CD4-positive, alpha-beta memory T cell (primary cell): ENCODE measurements at regions not wholly inside any gene's neighbourhood (a gene's known extent, or its start where the extent isn't known, plus 50 kb on each side); places are given as distances from the start of the nearest gene placed in this dataset.

Experiments used
- CTCF ChIA-PET: fragments of 350-600 bp; sonication (Branson Sonifier 250); formaldehyde crosslinking; loops from one replicate; lab custom pipeline; 2021; ENCODE audit warnings: inconsistent platforms; ENCODE audit not compliant: partially characterized antibody; lab: Charles Lee
- POLR2A ChIA-PET: fragments of 350-600 bp; sonication (Branson Sonifier 250); formaldehyde crosslinking; loops from one replicate; lab custom pipeline; 2021; ENCODE audit not compliant: partially characterized antibody; lab: Charles Lee
- DNase-seq, 5 donors: peaks; one replicate each; pipeline versions ENCODE4 v3.0.0 to v3.0.0-alpha.2; 2020 to 2022; ENCODE audit warnings: mixed read lengths in 1 of 5
- H3K27ac ChIP-seq: one replicate; pipeline ENCODE4 v1.7.0; 2013; ENCODE audit warnings: low read depth, low read length
- H3K27me3 ChIP-seq: 2 replicates; pipeline ENCODE4 v1.7.0; 2013; ENCODE audit warnings: mild to moderate bottlenecking, low read length, moderate library complexity; ENCODE audit not compliant: insufficient read depth
- H3K36me3 ChIP-seq: 2 replicates; pipeline ENCODE4 v1.7.0; 2013; ENCODE audit warnings: mild to moderate bottlenecking, low read length, moderate library complexity; ENCODE audit not compliant: insufficient read depth
- H3K4me1 ChIP-seq: 2 replicates; pipeline ENCODE4 v1.7.0; 2013; ENCODE audit warnings: mild to moderate bottlenecking, low read length, moderate library complexity; ENCODE audit not compliant: insufficient read depth
- H3K4me3 ChIP-seq, 2 donors: one replicate each; pipeline ENCODE4 v1.7.0; 2013; ENCODE audit warnings: low read length in 2 of 2, mild to moderate bottlenecking in 1 of 2
- H3K9me3 ChIP-seq, 2 donors: one replicate each; pipeline ENCODE4 v1.7.0; 2013; ENCODE audit warnings: low read length in 2 of 2, control low read depth in 1 of 2; ENCODE audit not compliant: control insufficient read depth in 1 of 2
- H3K27ac Mint-ChIP-seq, 7 donors: one replicate each; pipeline ENCODE4 v1.8.0; 2020 to 2021; ENCODE audit warnings: mixed read lengths in 7 of 7, mild to moderate bottlenecking in 6 of 7, inconsistent platforms in 3 of 7, moderate library complexity in 3 of 7
- H3K27me3 Mint-ChIP-seq, 2 donors: one replicate each; pipeline ENCODE4 v1.8.0; 2020 to 2021; ENCODE audit warnings: mixed read lengths in 2 of 2
- H3K36me3 Mint-ChIP-seq, 2 donors: one replicate each; pipeline ENCODE4 v1.8.0; 2020 to 2021; ENCODE audit warnings: mixed read lengths in 2 of 2, inconsistent platforms in 1 of 2, mild to moderate bottlenecking in 1 of 2
- H3K4me1 Mint-ChIP-seq, 4 donors: one replicate each; pipeline ENCODE4 v1.8.0; 2020 to 2021; ENCODE audit warnings: mixed read lengths in 4 of 4, mild to moderate bottlenecking in 1 of 4
- H3K4me3 Mint-ChIP-seq, 8 donors: one replicate each; pipeline ENCODE4 v1.8.0; 2020 to 2021; ENCODE audit warnings: mixed read lengths in 8 of 8, mild to moderate bottlenecking in 7 of 8, moderate library complexity in 6 of 8, inconsistent platforms in 3 of 8
- H3K9me3 Mint-ChIP-seq, 8 donors: one replicate each; pipeline ENCODE4 v1.8.0; 2020 to 2021; ENCODE audit warnings: mixed read lengths in 8 of 8, mild to moderate bottlenecking in 5 of 8, inconsistent platforms in 3 of 8, moderate library complexity in 1 of 8
- intact Hi-C: fragments of 100-400 bp; cut with micrococcal nuclease; formaldehyde crosslinking; loops from one replicate; pipeline ENCODE4 v1.15.1; 2023

DNA sequence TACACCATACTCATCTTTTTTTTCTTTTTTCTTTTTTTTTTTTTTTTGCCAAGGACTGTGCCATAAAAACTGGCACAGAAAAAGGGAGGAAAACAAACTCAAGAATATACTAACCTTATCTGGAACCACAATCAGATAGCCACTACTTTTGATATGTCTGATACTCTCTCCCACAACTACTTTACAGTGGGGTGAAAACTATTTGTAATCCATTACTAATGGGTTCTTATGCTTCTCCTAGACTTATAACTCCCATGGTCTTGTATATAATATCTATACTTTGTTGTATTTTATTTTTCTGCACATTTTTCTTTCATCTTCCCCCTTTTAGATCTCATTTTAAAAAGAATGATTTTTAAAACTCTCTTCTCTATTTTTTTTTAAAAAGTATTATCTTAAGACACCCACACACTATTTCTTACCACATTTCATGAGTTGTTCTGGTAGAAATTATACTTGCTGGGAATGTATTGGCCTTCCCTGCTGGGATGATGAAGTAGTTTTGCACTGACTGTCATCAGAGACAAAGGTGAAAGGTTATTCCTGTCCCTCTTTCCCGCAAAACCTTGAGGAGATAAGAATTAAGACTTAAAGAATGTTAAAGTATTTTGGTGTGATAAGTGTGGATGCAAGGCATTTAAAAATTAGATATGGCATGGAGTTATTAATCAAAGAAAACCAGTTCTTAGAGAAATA, 146.7 kb upstream of the KLF12 start:
- intact Hi-C loops, result no loop called here
- no peak overlapping the region for H3K27ac ChIP-seq
- no peaks in the 10 kb centered on the region for H3K36me3 ChIP-seq
- DNase-seq, result no peak
- peaks cover 38% of the 10 kb centered on the region for H3K4me1 ChIP-seq
- Mint-ChIP-seq H3K27ac (peak overlapping the region in 1 of 7 donors; percentile 10), H3K4me3 (peak overlapping the region in 1 of 8 donors; percentile 42), H3K9me3 (no peaks in the 10 kb centered on the region), H3K4me1 (peaks cover 38 to 66% (median 53%) of the 10 kb centered on the region in 4 donors), H3K36me3 (peaks cover 1 to 19% of the 10 kb centered on the region in 2 donors), H3K27me3 (no peaks in the 10 kb centered on the region)
- POLR2A ChIA-PET, result interaction anchor here (1.3 kb wide), 1 partner anchor 90 kb away, joined by 3 read pairs; no protein-coding TSS in a partner anchor
- no peaks in the 10 kb centered on the region for H3K27me3 ChIP-seq
- no peak overlapping the region for H3K4me3 ChIP-seq
- CTCF ChIA-PET, result no interaction called here
- no peaks in the 10 kb centered on the region for H3K9me3 ChIP-seq

DNA sequence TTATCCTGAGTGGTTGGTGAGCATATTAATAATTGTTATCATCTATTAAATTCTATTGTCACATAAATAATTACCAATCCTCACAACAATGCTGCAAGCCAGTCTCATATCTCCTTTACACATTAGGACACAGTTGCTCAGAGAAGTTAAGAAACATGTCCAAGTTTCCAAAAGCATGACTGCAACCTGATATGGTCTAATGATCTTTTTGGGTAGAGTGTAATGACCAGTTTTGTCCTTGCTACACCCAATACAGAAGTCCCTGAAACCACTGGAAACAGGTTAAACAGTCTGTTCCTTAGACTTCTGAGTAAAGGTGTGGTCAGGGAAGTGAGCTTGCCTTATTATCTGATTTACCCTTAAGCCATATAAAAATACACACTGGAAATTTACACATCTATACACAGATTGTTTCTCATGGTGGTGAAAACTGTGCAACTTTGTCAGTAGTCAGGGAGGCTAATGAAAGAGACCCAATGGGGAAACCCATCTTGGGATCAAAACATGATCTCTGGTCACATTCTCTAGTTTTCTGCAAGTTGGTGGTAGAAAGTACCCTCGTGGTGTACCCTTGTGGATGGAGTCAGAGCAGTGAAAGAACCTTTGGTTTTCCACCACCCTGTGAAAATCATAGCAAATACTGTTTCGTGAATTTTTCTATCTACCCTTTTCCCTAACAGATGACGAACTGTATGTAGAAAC, 146.0 kb upstream of the KLF12 start:
- no peak overlapping the region for H3K27ac Mint-ChIP-seq
- intact Hi-C loops, result no loop called here
- Histone ChIP-seq H3K27ac (no peak overlapping the region), H3K4me3 (no peak overlapping the region), H3K27me3 (no peaks in the 10 kb centered on the region), H3K4me1 (peaks cover 31% of the 10 kb centered on the region), H3K9me3 (no peaks in the 10 kb centered on the region), H3K36me3 (no peaks in the 10 kb centered on the region)
- peaks cover 32 to 65% (median 48%) of the 10 kb centered on the region in 4 donors for H3K4me1 Mint-ChIP-seq
- no peaks in the 10 kb centered on the region for H3K9me3 Mint-ChIP-seq
- no peak for DNase-seq
- CTCF ChIA-PET, result no interaction called here
- peak overlapping the region in 1 of 8 donors; percentile 42 for H3K4me3 Mint-ChIP-seq
- peaks cover 2 to 19% of the 10 kb centered on the region in 2 donors for H3K36me3 Mint-ChIP-seq
- H3K27me3 Mint-ChIP-seq, result no peaks in the 10 kb centered on the region
- POLR2A ChIA-PET, result no interaction called here

DNA sequence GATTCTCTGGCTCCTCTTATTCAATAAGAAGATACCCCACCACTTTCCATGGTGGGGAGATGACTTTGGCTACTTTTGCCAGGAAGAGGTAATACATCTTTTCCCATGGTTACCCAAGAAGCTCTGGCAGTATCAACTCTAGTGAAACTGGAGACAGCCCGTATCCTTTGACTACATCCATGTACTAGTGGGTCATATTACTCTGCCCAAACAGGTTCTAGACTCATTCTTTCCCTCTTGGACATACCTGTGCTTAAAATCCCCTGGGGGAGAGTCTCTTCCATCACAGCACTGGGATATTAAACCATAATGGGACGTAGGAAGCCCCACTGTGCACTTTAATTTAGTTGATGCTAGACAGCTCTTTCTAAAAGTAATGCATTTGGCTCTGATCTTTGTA, 144.7 kb upstream of the KLF12 start:
- POLR2A ChIA-PET, result interaction anchor here (1.2 kb wide), 1 partner anchor 57 kb away, joined by 3 read pairs; no protein-coding TSS in a partner anchor
- H3K36me3 ChIP-seq, result no peaks in the 10 kb centered on the region
- no peak overlapping the region for H3K27ac ChIP-seq
- Mint-ChIP-seq H3K4me1 (peaks cover 33 to 57% (median 47%) of the 10 kb centered on the region in 4 donors), H3K9me3 (no peaks in the 10 kb centered on the region), H3K27ac (no peak overlapping the region), H3K27me3 (no peaks in the 10 kb centered on the region), H3K36me3 (peaks cover 4 to 25% of the 10 kb centered on the region in 2 donors), H3K4me3 (no peak overlapping the region)
- peaks cover 39% of the 10 kb centered on the region for H3K4me1 ChIP-seq
- intact Hi-C loops, result no loop called here
- no peak for DNase-seq
- no peaks in the 10 kb centered on the region for H3K27me3 ChIP-seq
- no peaks in the 10 kb centered on the region for H3K9me3 ChIP-seq
- no peak overlapping the region for H3K4me3 ChIP-seq
- CTCF ChIA-PET, result interaction anchor here (3.2 kb wide), 1 partner anchor 8 kb away, joined by 25 read pairs; no protein-coding TSS in a partner anchor

DNA sequence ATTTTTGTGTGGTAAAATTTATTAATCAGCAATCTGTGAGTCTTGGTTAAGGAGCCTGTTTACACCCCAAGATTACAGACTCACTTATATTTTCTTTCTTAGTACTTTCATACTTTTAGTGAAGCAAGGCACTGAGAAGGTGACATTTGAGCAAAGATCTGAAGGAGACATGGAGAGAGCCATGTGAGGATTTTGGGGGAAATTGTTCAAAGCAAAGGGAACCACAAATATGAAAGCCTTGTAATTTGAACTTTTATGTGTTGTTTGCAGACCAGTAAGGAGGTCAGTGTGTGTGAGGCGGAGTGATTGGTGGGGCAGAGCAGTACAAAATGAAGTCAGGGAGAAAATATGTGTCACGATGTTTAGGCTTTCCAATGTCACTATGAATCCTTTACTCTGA, 140.7 kb upstream of the KLF12 start:
- ChIA-PET POLR2A (no interaction called here), CTCF (no interaction called here)
- H3K4me3 ChIP-seq, result no peak overlapping the region
- H3K4me3 Mint-ChIP-seq, result peak overlapping the region in 1 of 8 donors; percentile 14
- intact Hi-C loops, result no loop called here
- peaks cover 31 to 55% (median 44%) of the 10 kb centered on the region in 4 donors for H3K4me1 Mint-ChIP-seq
- H3K27ac ChIP-seq, result no peak overlapping the region
- H3K27me3 ChIP-seq, result no peaks in the 10 kb centered on the region
- H3K27ac Mint-ChIP-seq, result peak overlapping the region in 2 of 7 donors; percentile 51 to 68
- H3K9me3 Mint-ChIP-seq, result peaks cover 0 to 15% (median 9%) of the 10 kb centered on the region in 8 donors
- peaks cover 12 to 30% of the 10 kb centered on the region in 2 donors for H3K36me3 Mint-ChIP-seq
- H3K9me3 ChIP-seq, result no peaks in the 10 kb centered on the region
- H3K27me3 Mint-ChIP-seq, result no peaks in the 10 kb centered on the region
- peaks cover 42% of the 10 kb centered on the region for H3K4me1 ChIP-seq
- no peak for DNase-seq
- no peaks in the 10 kb centered on the region for H3K36me3 ChIP-seq

DNA sequence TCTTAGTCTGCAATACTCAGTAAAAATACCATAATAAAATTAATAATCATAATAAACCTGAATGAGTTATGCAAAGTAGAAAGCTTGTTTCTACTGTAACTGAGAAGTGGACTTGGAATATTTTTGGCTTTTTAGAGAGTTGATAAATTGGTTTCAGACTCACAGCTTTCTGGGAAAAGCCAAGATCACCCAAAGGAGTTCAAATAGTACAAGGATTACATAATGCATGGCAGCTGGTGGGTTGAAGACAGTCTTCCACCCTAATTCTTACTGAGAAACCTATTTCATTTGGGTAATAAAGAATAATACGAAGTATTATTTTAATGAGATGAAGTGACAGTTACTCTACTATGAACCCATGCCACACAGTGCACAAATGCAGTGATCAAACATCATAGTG, 139.4 kb upstream of the KLF12 start:
- Histone ChIP-seq H3K4me3 (no peak overlapping the region), H3K4me1 (peaks cover 41% of the 10 kb centered on the region), H3K36me3 (no peaks in the 10 kb centered on the region), H3K27ac (no peak overlapping the region), H3K9me3 (no peaks in the 10 kb centered on the region), H3K27me3 (no peaks in the 10 kb centered on the region)
- intact Hi-C loops, result no loop called here
- ChIA-PET CTCF (interaction anchor here (1.1 to 4.0 kb wide), 3 partner anchors 14 to 55 kb away, joined by 3 to 21 read pairs (median 4); no protein-coding TSS in a partner anchor), POLR2A (interaction anchor here (1.3 to 1.6 kb wide), 2 partner anchors 30 to 40 kb away, joined by 3 to 5 read pairs; no protein-coding TSS in a partner anchor)
- Mint-ChIP-seq H3K4me1 (peaks cover 30 to 51% (median 38%) of the 10 kb centered on the region in 4 donors), H3K36me3 (peaks cover 18 to 35% of the 10 kb centered on the region in 2 donors), H3K4me3 (no peak overlapping the region), H3K27ac (no peak overlapping the region), H3K9me3 (peaks cover 0 to 20% (median 10%) of the 10 kb centered on the region in 8 donors), H3K27me3 (no peaks in the 10 kb centered on the region)
- no peak for DNase-seq

DNA sequence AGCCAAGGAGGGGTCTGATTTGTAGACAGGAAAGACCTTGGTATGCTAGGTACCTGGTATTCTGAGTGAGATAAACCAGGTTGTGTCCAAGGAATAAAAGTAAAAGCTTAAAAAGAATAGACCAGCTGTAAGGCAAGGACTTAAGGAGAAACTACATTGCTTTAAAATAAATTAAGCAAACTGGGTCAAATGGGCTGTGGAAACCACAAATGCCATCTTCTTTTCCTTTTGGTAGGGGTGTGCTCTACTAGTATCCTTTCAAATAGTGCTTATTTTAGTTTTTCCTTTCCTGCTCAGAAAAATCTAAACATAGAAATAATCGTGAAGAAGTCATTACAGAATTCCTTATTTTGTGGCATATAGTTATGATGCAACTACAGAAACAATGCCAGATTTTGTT, 138.6 kb upstream of the KLF12 start:
- intact Hi-C loops, result no loop called here
- Mint-ChIP-seq H3K27ac (peak overlapping the region in 2 of 7 donors; percentile 62 to 69), H3K4me3 (peak overlapping the region in 5 of 8 donors; percentile 7 to 62 (median 18)), H3K4me1 (peaks cover 28 to 46% (median 36%) of the 10 kb centered on the region in 4 donors), H3K36me3 (peaks cover 19 to 33% of the 10 kb centered on the region in 2 donors), H3K9me3 (peaks cover 0 to 20% (median 10%) of the 10 kb centered on the region in 8 donors), H3K27me3 (no peaks in the 10 kb centered on the region)
- Histone ChIP-seq H3K27ac (no peak overlapping the region), H3K4me1 (peaks cover 41% of the 10 kb centered on the region), H3K4me3 (no peak overlapping the region), H3K27me3 (no peaks in the 10 kb centered on the region), H3K36me3 (no peaks in the 10 kb centered on the region), H3K9me3 (no peaks in the 10 kb centered on the region)
- CTCF ChIA-PET, result interaction anchor here (1.1 to 4.0 kb wide), 4 partner anchors 14 to 54 kb away, joined by 3 to 21 read pairs (median 5); no protein-coding TSS in a partner anchor
- no peak for DNase-seq
- POLR2A ChIA-PET, result interaction anchor here (1.0 to 1.6 kb wide), 5 partner anchors 25 to 138 kb away, joined by 3 to 5 read pairs (median 3); no protein-coding TSS in a partner anchor

DNA sequence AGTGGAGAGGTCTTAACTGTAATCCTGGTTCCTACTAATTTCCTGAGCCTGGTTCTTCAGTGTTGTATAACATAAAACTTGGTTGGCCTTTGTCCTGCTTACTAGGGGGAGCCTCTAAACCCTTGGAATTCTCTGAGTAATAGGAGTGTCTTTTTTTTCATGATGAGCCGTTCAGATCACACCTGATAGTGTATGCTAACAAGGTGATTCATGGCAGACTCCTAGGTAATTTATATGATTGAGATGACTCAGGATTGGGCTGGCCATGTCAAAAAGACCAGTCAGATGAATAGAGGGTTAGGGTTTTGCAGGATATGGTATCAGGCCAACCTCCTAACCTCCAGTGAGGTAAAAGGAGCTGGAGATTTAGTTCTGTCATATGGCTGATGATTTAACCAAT, 135.8 kb upstream of the KLF12 start:
- Histone ChIP-seq H3K9me3 (no peaks in the 10 kb centered on the region), H3K4me1 (peaks cover 25% of the 10 kb centered on the region), H3K4me3 (no peak overlapping the region), H3K27ac (no peak overlapping the region), H3K36me3 (no peaks in the 10 kb centered on the region), H3K27me3 (no peaks in the 10 kb centered on the region)
- H3K4me1 Mint-ChIP-seq, result peaks cover 18 to 39% (median 24%) of the 10 kb centered on the region in 4 donors
- DNase-seq, result no peak
- H3K4me3 Mint-ChIP-seq, result no peak overlapping the region
- POLR2A ChIA-PET, result interaction anchor here (1.7 kb wide), 1 partner anchor 10 kb away, joined by 5 read pairs; no protein-coding TSS in a partner anchor
- CTCF ChIA-PET, result interaction anchor here (4.0 kb wide), 1 partner anchor 17 kb away, joined by 21 read pairs; no protein-coding TSS in a partner anchor
- intact Hi-C loops, result no loop called here
- H3K27ac Mint-ChIP-seq, result peak overlapping the region in 2 of 7 donors; percentile 32 to 53
- H3K9me3 Mint-ChIP-seq, result peaks cover 0 to 41% (median 15%) of the 10 kb centered on the region in 8 donors
- peaks cover 30 to 46% of the 10 kb centered on the region in 2 donors for H3K36me3 Mint-ChIP-seq
- H3K27me3 Mint-ChIP-seq, result no peaks in the 10 kb centered on the region
